Lung (tissue), 11 donors: ENCODE measurements at regions not wholly inside any gene's neighbourhood (a gene's known extent, or its start where the extent isn't known, plus 50 kb on each side); places are given as distances from the start of the nearest gene placed in this dataset.

Experiments used
- ATAC-seq: fragments of 200-7000 bp; cut with Tn5 transposase; one replicate; pipeline ENCODE4 v1.9.1; 2020; ENCODE audit warnings: moderate number of reproducible peaks; ENCODE audit not compliant: insufficient read depth, low FRiP score
- DNase-seq, 3 donors: peaks; one replicate each; pipeline ENCODE4 v3.0.0-alpha.2; 2013 to 2017
- H3K27ac ChIP-seq, 2 donors: one replicate each; pipeline ENCODE4 v1.5.1; 2013; ENCODE audit warnings: mild to moderate bottlenecking in 2 of 2, moderate library complexity in 2 of 2, control low read depth in 1 of 2, inconsistent platforms in 1 of 2, low read depth in 1 of 2, low read length in 1 of 2
- H3K27me3 ChIP-seq, 3 donors: one replicate each; pipeline ENCODE4 v1.5.1; 2013; ENCODE audit warnings: low read length in 2 of 3; ENCODE audit not compliant: control insufficient read depth in 3 of 3, insufficient read depth in 3 of 3
- H3K36me3 ChIP-seq, 4 donors: one replicate each; pipeline ENCODE4 v1.5.1; 2013; ENCODE audit warnings: low read length in 4 of 4, mild to moderate bottlenecking in 1 of 4, moderate library complexity in 1 of 4; ENCODE audit not compliant: control insufficient read depth in 4 of 4, insufficient read depth in 4 of 4
- H3K4me1 ChIP-seq, 5 donors: one replicate each; pipeline ENCODE4 v1.5.1; 2013; ENCODE audit warnings: low read length in 5 of 5, mild to moderate bottlenecking in 2 of 5, moderate library complexity in 1 of 5; ENCODE audit not compliant: control insufficient read depth in 5 of 5, insufficient read depth in 5 of 5
- H3K4me3 ChIP-seq: one replicate; pipeline ENCODE4 v1.5.1; 2013; ENCODE audit warnings: mild to moderate bottlenecking, control low read depth, moderate library complexity
- H3K9ac ChIP-seq, 2 donors: one replicate each; pipeline ENCODE4 v1.5.1; 2013; ENCODE audit warnings: low read length in 2 of 2, control low read depth in 1 of 2; ENCODE audit not compliant: insufficient read depth in 1 of 2
- H3K9me3 ChIP-seq, 4 donors: one replicate each; pipeline ENCODE4 v1.5.1; 2013; ENCODE audit warnings: low read length in 3 of 4, mild to moderate bottlenecking in 1 of 4, moderate library complexity in 1 of 4; ENCODE audit not compliant: control insufficient read depth in 4 of 4, insufficient read depth in 3 of 4
- CTCF ChIP-seq: IDR thresholded peaks from 2 replicates; pipeline ENCODE4 v1.5.1; 2012; ENCODE audit warnings: mild to moderate bottlenecking; ENCODE audit errors: control extremely low read depth, extremely low read depth
- WGBS, 2 donors: extraction: QIAGEN DNeasy Blood & Tissue Kit; methylation state at CpG; one replicate each; pipeline ENCODE4 v1.1.7; 2013; 5-methylcytosine and 5-hydroxymethylcytosine counted together
- donor health status: control.
- donor health status: control.
- donor health status: Bipolar disorder and iron deficiency.
- donor health status: healthy.
- donor health status: DM: yes; HTN: yes; CAD: no.

GRCh38 chr4:81359207-81359606 lies 112.5 kb downstream of the RASGEF1B start:
- ATAC-seq (no peak), DNase-seq (no peak)
- H3K36me3 ChIP-seq: no peaks in the 10 kb centered on the region
- WGBS, 2 donors: 93 to 100% methylated on average over 1 of the region's 1 CpG
- no peak overlapping the region for H3K27ac ChIP-seq
- no peaks in the 10 kb centered on the region for H3K9me3 ChIP-seq
- no peak overlapping the region for H3K4me3 ChIP-seq
- TF ChIP-seq CTCF: no peak
- H3K9ac ChIP-seq: no peak overlapping the region
- no peaks in the 10 kb centered on the region for H3K4me1 ChIP-seq
- H3K27me3 ChIP-seq: no peaks in the 10 kb centered on the region

DNA sequence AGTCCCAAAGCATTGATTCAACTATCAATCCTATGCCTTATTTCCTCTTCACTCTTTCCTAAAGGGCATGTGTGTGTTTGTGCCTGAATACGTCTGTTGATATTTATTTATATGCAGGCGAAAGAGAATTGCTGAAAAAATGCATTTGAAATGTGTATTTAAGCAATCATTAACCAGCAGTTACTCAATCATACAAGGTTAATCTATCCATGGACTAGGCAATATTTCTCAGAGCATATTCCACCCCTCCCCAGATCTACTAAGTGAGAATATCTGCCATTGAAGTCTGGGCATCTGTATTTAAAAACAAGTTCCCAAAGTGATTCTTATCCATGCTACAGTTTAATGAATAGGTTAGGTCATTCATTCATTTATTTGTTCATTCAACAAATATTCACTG lies 113.6 kb downstream of the RASGEF1B start:
- Histone ChIP-seq H3K4me1 (no peaks in the 10 kb centered on the region), H3K4me3 (no peak overlapping the region), H3K27me3 (no peaks in the 10 kb centered on the region), H3K36me3 (no peaks in the 10 kb centered on the region), H3K9ac (no peak overlapping the region), H3K9me3 (no peaks in the 10 kb centered on the region), H3K27ac (no peak overlapping the region)
- DNase-seq: no peak
- WGBS, 2 donors: 57 to 67% methylated on average over 2 of the region's 2 CpGs
- no peak for ATAC-seq
- no peak for TF ChIP-seq CTCF

GRCh38 chr4:81356621-81357020 lies 115.1 kb downstream of the RASGEF1B start:
- H3K36me3 ChIP-seq: no peaks in the 10 kb centered on the region
- WGBS, 2 donors: 97 to 98% methylated on average over 1 of the region's 1 CpG
- DNase-seq (no peak), ATAC-seq (no peak)
- no peak overlapping the region for H3K4me3 ChIP-seq
- no peaks in the 10 kb centered on the region for H3K9me3 ChIP-seq
- peaks cover 0 to 6% (median 0%) of the 10 kb centered on the region in 5 donors for H3K4me1 ChIP-seq
- no peak overlapping the region for H3K27ac ChIP-seq
- no peak overlapping the region for H3K9ac ChIP-seq
- H3K27me3 ChIP-seq: no peaks in the 10 kb centered on the region
- no peak for TF ChIP-seq CTCF

DNA sequence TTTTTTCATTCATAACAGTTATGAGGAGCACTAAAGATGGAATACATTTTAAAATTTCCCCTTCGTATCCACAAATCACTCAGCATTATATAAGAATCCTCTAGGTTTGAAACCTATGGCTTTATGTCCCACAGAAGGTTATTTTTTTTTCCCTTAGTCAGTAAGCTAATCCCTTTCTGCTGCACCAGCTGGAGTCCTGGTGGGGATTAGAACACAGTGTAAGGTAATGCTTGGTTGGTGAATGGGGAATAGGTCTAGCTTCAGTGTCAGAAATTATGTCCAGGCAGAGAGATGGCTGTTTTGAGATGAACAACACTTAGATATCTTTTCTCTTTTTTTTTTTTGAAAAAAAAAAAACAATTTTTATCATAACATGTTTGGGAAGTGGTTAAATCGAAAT lies 116.6 kb downstream of the RASGEF1B start:
- WGBS, 2 donors: 83 to 99% methylated on average over 2 of the region's 2 CpGs
- no peak for TF ChIP-seq CTCF
- Histone ChIP-seq H3K36me3 (no peaks in the 10 kb centered on the region), H3K9ac (no peak overlapping the region), H3K27me3 (no peaks in the 10 kb centered on the region), H3K9me3 (no peaks in the 10 kb centered on the region), H3K4me3 (no peak overlapping the region), H3K4me1 (peaks cover 0 to 6% (median 2%) of the 10 kb centered on the region in 5 donors), H3K27ac (no peak overlapping the region)
- DNase-seq: no peak
- no peak for ATAC-seq
